NCI-H1694 (cell line): ENCODE measurements at regions not wholly inside any gene's neighbourhood (a gene's known extent, or its start where the extent isn't known, plus 50 kb on each side); places are given as distances from the start of the nearest gene placed in this dataset.

Experiments used
- DNase-seq: peaks from one replicate; lab custom pipeline; 2025; lab: John Stamatoyannopoulos, UW

DNA sequence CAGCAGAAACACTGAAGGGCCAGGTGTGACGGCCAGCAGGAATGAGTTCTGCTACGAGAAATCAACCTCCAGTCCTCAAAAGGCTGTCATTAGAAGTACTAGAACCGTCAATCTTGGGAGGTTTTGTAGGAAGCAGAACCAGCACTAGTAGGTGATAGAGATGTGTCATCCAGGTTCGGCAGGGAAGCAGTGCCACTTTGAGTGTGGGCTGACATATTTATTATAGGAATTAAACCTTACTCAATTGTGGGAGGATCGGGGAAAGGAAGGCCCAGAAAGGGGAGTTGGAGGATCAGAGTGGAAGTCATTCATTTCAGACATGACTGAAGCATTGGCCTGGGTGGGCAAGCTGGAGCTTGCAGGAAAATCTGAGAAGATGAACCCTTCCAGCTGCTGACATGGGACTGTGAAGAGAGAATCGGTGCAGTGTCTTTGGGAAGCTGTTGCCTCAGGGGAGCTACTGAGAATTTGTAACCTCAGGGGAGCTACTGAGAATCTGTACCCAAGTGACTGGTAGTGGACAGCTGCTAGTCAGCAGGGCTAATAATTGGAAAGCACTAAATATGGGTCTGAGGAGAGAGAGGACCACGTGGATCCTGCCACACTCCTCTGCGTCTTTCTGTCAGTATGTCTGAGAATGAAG, 177.4 kb downstream of the SPRY1 start:
- no peak for DNase-seq

DNA sequence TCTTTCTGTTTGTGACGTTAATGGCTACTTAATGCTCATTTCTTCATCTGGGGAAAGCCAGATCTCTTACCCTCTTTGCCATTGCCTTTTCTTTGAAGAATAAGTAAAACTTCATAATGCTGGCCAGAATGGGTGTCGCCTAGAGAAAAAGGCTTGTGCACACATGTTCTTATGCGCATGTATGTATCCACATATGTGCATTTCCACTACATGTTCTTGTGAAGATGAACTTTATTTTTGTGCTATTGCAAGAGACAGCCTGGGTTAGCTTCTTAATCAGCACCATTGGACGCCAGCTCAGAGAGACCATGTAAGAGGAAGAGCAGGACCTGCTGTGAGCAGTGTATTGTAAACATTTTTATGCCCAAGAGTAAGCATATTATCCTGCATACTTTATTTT, 178.7 kb downstream of the SPRY1 start:
- no peak for DNase-seq

- no peak for DNase-seq
Observed at GRCh38 chr4:123577225-123577906, 180.8 kb downstream of the SPRY1 start.

DNA sequence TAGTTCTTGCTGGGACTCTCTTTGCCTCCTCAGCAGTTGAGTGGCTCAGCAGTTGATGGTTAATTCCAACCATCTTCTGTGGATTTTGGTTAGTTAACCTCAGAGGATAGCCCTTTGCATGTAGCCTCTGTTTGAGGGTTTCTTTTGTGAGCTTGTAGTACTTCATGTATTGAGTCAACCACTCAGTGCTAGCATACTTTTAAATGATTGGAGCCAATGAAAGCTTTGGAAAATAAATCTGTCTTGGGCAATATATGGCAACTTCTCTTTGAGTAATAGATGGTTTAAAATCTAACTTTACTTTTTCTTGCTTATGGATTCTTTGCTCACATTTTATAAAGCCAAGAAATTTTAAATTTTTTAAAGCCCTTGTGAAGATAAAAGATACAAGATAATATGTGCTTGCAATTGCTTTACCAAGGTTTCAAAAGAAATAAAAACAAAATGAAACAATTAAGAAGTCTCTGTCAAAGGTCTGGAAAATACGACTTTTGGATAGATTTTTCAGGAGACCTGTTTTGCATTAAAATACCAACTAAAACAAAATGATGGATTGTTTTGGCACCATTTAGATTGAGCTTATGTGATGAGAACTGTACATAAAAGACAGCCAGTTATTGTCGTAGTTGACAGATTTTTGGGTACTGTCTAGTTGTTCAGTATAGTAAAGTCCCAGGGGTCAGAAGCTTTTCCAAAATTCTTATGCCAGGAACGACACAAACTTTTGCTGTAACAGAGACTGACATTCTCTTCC, 181.9 kb downstream of the SPRY1 start:
- no peak for DNase-seq

DNA sequence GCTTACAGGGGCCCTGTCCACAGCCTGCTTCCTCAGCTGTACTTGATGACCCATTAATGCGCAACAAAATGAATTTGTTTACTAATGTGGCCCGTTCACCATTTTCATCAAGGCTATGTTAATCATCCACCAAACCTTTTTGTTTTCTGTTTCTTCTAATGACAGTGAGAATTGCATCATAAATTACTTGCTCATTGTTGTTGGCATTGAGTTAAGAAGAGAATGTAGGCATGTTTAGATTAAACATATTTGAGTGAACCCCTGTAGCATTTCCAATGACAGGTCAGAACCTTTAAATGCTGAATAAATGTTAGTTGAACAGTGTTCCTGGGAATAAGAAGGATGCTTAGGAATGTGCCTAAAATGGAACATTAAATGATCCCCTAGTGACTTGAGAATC, 183.4 kb downstream of the SPRY1 start:
- DNase-seq = no peak

DNA sequence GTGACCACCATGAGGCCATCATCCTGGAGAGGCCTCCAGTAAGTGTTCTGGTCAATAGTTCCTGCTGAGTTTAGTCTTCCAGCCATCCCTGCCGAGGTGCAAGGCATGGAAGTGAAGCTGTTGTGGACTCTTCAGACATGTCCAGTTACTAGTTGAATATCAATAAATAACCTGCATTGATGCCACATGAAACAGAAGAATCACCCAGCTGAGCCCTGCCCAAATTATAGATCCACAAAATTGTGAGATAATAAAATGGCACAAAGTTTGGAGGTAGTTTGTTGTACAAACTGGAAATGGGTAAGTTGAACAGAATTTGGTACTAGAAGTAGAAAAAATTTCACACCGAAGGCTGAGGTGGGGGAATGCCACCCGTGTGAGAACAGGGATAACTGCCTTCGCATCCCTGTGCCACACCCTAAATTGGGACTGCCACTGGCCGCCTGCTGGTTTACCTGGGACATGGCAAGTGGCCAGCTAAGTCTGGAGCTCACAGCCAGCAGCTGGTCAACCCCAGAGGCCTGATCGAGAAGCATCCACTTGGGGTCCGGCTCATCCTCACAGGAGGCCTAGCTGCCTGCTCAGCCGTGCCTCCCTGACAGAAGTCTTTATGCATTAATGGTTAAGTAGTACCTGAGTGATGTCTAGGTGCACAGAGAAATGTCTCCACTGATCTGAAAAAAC, 184.5 kb downstream of the SPRY1 start:
- no peak for DNase-seq

- no peak for DNase-seq
Observed at GRCh38 chr4:123581802-123582201, 185.2 kb downstream of the SPRY1 start.

DNA sequence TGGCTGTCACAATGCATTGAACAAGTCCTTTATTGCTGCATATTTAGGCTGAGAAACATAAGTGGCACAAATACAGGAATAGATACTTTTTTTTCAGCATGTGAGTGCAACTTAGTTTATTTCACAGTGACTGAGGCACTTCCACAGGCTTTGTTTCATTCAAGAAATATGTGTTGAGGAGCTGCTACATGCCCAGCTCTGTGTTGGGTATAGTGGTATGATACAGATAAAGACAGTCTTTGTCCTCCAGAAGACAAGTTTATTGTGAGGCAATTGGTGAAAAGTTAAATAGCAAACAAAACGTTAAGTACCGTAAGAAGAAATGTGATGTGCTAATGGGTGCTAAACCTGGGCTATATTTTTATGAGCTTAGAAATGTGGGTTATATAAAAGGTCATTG, 186.4 kb downstream of the SPRY1 start:
- DNase-seq = no peak

GRCh38 chr4:123585111-123585510, 188.5 kb downstream of the SPRY1 start:
- DNase-seq = no peak

GRCh38 chr4:123587983-123588494, 191.4 kb downstream of the SPRY1 start:
- no peak for DNase-seq

DNA sequence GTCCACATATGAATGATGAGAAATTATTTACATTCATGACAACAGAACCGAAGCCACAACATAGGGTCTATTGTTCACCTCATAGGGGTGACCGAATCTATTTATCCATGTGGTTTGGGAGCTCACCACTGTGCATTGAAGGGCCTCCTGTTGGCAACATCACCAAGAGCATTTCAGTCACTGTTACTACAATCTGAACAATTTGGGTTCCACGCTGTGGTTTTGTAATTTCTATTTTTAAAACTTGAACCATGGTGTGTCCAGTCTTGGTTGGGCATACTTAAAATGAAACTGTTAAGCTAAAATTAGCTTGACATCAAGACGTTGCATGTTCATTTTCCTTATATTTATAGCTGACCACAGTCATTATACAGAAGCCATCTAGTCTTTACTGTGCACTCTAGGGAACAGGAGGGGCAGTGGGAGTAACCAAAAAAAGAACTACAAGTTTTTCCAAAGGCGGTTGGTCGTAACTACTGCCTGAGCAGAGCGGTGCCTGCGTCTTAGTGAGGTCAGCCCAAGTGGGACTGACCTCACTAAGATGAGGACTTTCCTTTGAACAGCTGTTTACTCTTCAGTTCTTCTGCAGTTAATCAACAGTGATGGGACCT, 192.1 kb downstream of the SPRY1 start:
- no peak for DNase-seq

- DNase-seq = no peak
Observed at GRCh38 chr4:123589301-123589700, 192.7 kb downstream of the SPRY1 start.

DNA sequence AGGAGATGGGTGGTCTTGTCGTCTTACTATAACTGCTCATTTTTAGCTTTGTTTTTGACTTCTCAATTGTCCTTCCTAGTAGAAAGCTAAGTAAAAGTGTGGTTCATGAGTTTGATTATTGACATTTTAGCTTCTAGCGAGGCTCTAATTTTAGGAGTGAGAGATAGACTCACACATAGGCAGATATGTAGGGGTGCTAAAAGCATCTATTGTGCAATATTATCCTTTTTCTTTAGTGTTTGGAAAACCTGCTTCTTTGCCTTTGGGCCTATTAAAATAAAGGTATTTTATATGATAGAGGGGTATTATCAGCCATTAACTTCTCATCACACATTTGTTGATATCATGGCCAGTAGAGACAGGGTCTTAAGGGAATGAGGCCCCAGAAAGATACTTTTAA, 195.3 kb downstream of the SPRY1 start:
- DNase-seq = no peak

GRCh38 chr4:123593655-123594054, 197.1 kb downstream of the SPRY1 start:
- DNase-seq = no peak

DNA sequence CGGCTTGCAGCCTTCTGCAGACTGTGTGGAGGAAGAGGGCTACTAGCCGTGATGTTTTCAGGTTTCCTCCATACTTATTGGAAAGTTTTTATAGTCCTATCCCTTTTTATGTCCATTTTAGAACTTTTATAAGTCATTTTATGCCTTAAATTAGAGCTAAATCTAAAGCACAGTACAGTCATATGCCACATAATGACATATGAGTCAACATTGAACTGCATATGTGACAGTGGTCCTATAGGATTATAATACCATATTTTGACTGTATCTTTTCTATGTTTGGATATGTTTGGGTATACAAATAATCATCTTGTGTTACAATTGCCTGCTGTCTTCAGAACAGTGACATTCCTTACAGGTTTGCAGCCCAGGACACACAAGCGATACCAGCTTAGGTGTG, 200.2 kb downstream of the SPRY1 start:
- no peak for DNase-seq

GRCh38 chr4:123597586-123597985, 201.0 kb downstream of the SPRY1 start:
- no peak for DNase-seq

GRCh38 chr4:123598331-123598730, 201.7 kb downstream of the SPRY1 start:
- no peak for DNase-seq

- DNase-seq = no peak
Observed at GRCh38 chr4:123599061-123599919, 202.7 kb downstream of the SPRY1 start.

DNA sequence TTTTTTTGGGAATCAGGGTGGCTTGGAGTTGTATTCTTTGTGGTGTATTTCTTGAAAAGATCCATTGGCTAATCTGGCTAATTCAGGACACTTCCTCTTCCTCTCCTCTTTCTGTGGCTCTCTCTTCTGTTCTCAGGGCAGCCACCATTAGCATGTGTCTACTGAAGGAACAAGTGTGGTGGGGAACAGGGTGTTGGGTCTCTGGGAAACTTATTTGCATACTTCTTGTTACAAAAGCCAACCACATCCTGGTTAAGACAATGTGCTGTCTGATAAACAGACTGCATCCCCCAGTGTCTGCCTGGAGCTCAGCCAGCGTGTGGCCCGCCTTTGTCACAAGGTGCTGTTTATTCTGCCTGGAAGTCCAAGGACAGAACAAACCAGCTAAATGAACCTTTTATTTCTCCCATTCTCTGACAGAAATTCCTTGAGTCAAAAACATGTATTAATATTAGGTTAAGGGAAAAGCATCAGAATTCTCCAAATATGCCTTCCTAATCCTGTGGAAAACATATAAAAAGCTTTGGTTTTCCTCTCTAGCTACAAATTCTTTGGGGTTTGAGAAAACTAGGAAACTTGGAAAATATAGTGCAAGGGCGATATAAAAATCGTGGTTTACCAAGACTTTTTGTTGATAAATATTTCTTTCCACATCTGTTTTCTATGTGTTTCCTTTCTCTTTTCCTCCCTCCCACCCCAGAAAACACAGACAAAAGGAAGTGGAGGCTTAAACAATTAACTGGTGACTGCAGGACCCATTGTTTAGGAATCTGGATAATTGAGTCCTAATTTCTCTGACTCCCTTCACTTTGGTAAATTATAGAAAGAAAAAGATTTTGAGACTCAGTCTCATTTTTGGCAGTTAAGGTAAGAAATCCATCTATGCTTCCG, 203.6 kb downstream of the SPRY1 start:
- no peak for DNase-seq
